ENCODE measurements at regions not wholly inside any gene's neighbourhood (a gene's known extent, or its start where the extent isn't known, plus 50 kb on each side); places are given as distances from the start of the nearest gene placed in this dataset.

- no peak for TF ChIP-seq POLR2A (IDR thresholded peaks at IDR 0.05)
- no peak for TF ChIP-seq CTCF (IDR thresholded peaks at IDR 0.05)
Observed at GRCh38 chr1:213335084-213335483, 284.0 kb downstream of the RPS6KC1 start.
